Upper lobe of left lung (tissue), 4 donors: ENCODE measurements at regions not wholly inside any gene's neighbourhood (a gene's known extent, or its start where the extent isn't known, plus 50 kb on each side); places are given as distances from the start of the nearest gene placed in this dataset.

Experiments
- EP300 ChIP-seq, 4 donors: sonication (generic); formaldehyde crosslinking; IDR thresholded peaks; one replicate each; pipeline ENCODE4 v1.5.1; 2017; ENCODE audit warnings: antibody characterized with exemption in 4 of 4, control low read depth in 2 of 4
- POLR2A ChIP-seq, 4 donors: fragments of 450-650 bp; IDR thresholded peaks; one replicate each; pipeline ENCODE4 v1.5.1; 2016 to 2017; ENCODE audit warnings: antibody characterized with exemption in 4 of 4, mild to moderate bottlenecking in 2 of 4
- TF ChIP-seq, protein P1 (sequence below), 6 experiments: fragments of 450-650 bp in 4 of 6; fragments of 200-600 bp in 2 of 6; sonication (generic) in 2 of 6; IDR thresholded peaks; one replicate each; pipeline ENCODE4 v1.5.1; 2016 to 2019; ENCODE audit warnings: antibody characterized with exemption in 6 of 6

GRCh38 chr1:229717786-229718576, 91.9 kb downstream of the URB2 start:
- TF ChIP-seq, protein P1, sequence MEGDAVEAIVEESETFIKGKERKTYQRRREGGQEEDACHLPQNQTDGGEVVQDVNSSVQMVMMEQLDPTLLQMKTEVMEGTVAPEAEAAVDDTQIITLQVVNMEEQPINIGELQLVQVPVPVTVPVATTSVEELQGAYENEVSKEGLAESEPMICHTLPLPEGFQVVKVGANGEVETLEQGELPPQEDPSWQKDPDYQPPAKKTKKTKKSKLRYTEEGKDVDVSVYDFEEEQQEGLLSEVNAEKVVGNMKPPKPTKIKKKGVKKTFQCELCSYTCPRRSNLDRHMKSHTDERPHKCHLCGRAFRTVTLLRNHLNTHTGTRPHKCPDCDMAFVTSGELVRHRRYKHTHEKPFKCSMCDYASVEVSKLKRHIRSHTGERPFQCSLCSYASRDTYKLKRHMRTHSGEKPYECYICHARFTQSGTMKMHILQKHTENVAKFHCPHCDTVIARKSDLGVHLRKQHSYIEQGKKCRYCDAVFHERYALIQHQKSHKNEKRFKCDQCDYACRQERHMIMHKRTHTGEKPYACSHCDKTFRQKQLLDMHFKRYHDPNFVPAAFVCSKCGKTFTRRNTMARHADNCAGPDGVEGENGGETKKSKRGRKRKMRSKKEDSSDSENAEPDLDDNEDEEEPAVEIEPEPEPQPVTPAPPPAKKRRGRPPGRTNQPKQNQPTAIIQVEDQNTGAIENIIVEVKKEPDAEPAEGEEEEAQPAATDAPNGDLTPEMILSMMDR (IDR thresholded peaks at IDR 0.05) = no peak
- TF ChIP-seq POLR2A (IDR thresholded peaks at IDR 0.05) (no peak), EP300 (IDR thresholded peaks at IDR 0.05) (no peak)
